ENCODE measurements at regions not wholly inside any gene's neighbourhood (a gene's known extent, or its start where the extent isn't known, plus 50 kb on each side); places are given as distances from the start of the nearest gene placed in this dataset.

GRCh38 chr11:92489826-92490399 is 265.3 kb downstream of the FAT3 start:
- H3K4me3 ChIP-seq (ENCODE audit: low read depth in 2 of 2, low read length in 1 of 2): no peak overlapping the region
- peaks cover 0 to 4% of the 10 kb centered on the region in 2 experiments; a peak in 2 of 4 replicates for H3K4me1 ChIP-seq (ENCODE audit: control insufficient read depth in 1 of 2, insufficient read depth in 2 of 2, low read depth in 1 of 2, low read length in 1 of 2)
- no peaks in the 10 kb centered on the region for H4K20me1 ChIP-seq (ENCODE audit: insufficient read depth)
- H3K9me3 ChIP-seq: no peaks in the 10 kb centered on the region
- H3K4me2 ChIP-seq: no peak overlapping the region
- no peaks in the 10 kb centered on the region for H3K9me2 ChIP-seq
- H3K27ac ChIP-seq (ENCODE audit: low read depth in 2 of 2, low read length in 1 of 2): peak overlapping the region; percentile 22 to 31; a peak in 2 of 4 replicates
- no peaks in the 10 kb centered on the region for H3K79me2 ChIP-seq (ENCODE audit: insufficient read depth)
- no peak overlapping the region for H2AFZ ChIP-seq (ENCODE audit: low read depth)
- H3K9ac ChIP-seq: no peak overlapping the region
- no peaks in the 10 kb centered on the region for H3F3A ChIP-seq (replicated peaks; ENCODE audit: insufficient read depth)
- 25% methylated on average over 3 of the region's 3 CpGs for WGBS (ENCODE audit: low lambda C conversion rate)
- H3K27me3 ChIP-seq (ENCODE audit: insufficient read depth): no peaks in the 10 kb centered on the region
- DNase-seq: peak; percentile 9
- H3K36me3 ChIP-seq (replicated peaks in 1 of 2; ENCODE audit: control insufficient read depth in 1 of 2, insufficient read depth in 2 of 2, low read length in 1 of 2): no peaks in the 10 kb centered on the region
- peak; percentile 51 for TF ChIP-seq TCF12 (IDR thresholded peaks at IDR 0.05)
- 0 out of 2 replicates have a peak, but pooled peaks have one; percentile 13 for TF ChIP-seq JUND (IDR thresholded peaks at IDR 0.05)
- TF ChIP-seq, protein P1, sequence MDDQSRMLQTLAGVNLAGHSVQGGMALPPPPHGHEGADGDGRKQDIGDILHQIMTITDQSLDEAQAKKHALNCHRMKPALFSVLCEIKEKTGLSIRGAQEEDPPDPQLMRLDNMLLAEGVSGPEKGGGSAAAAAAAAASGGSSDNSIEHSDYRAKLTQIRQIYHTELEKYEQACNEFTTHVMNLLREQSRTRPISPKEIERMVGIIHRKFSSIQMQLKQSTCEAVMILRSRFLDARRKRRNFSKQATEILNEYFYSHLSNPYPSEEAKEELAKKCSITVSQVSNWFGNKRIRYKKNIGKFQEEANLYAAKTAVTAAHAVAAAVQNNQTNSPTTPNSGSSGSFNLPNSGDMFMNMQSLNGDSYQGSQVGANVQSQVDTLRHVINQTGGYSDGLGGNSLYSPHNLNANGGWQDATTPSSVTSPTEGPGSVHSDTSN (IDR thresholded peaks at IDR 0.05): peak; percentile 12
- peak; percentile 51; the same call in 1 of the 2 replicates for TF ChIP-seq RCOR1 (IDR thresholded peaks at IDR 0.05; ENCODE audit: low read length)
- TF ChIP-seq FOXJ3 (CRISPR knock-in tag; IDR thresholded peaks at IDR 0.05): no peak
- peak in 1 of 2 experiments; percentile 55; a peak in 1 of 4 replicates for TF ChIP-seq EP300 (IDR thresholded peaks at IDR 0.05; ENCODE audit: borderline replicate concordance in 1 of 2, low read depth in 1 of 2, low read length in 1 of 2)
- ChIA-PET POLR2A (no interaction called here), CTCF (no interaction called here)

- H3K9me2 ChIP-seq: no peaks in the 10 kb centered on the region
- H3F3A ChIP-seq (replicated peaks; ENCODE audit: insufficient read depth): no peaks in the 10 kb centered on the region
- peaks cover 0 to 4% of the 10 kb centered on the region in 2 experiments; a peak in 2 of 4 replicates for H3K4me1 ChIP-seq (ENCODE audit: control insufficient read depth in 1 of 2, insufficient read depth in 2 of 2, low read depth in 1 of 2, low read length in 1 of 2)
- no peak overlapping the region for H3K4me3 ChIP-seq (ENCODE audit: low read depth in 2 of 2, low read length in 1 of 2)
- H3K9ac ChIP-seq: no peak overlapping the region
- peak; percentile 63 for DNase-seq
- no peaks in the 10 kb centered on the region for H3K27me3 ChIP-seq (ENCODE audit: insufficient read depth)
- no peak overlapping the region for H2AFZ ChIP-seq (ENCODE audit: low read depth)
- ChIA-PET POLR2A (interaction anchor here (0.6 kb wide), 1 partner anchor 211 kb away, joined by 3 read pairs; no protein-coding TSS in a partner anchor), CTCF (interaction anchor here (0.5 to 1.4 kb wide), 3 partner anchors 11 to 715 kb away, joined by 3 to 5 read pairs (median 4); no protein-coding TSS in a partner anchor)
- H4K20me1 ChIP-seq (ENCODE audit: insufficient read depth): no peaks in the 10 kb centered on the region
- 32% methylated on average over 1 of the region's 1 CpG for WGBS (ENCODE audit: low lambda C conversion rate)
- no peaks in the 10 kb centered on the region for H3K9me3 ChIP-seq
- no peak overlapping the region for H3K27ac ChIP-seq (ENCODE audit: low read depth in 2 of 2, low read length in 1 of 2)
- peak; percentile 62; the same call in 1 of the 2 replicates for TF ChIP-seq TEAD4 (IDR thresholded peaks at IDR 0.05; ENCODE audit: borderline replicate concordance, insufficient read depth)
- TF ChIP-seq USF1 (IDR thresholded peaks at IDR 0.05; ENCODE audit: borderline replicate concordance, low read depth): no peak
- 0 out of 2 replicates have a peak, but pooled peaks have one; percentile 18 for TF ChIP-seq MXI1 (IDR thresholded peaks at IDR 0.05; ENCODE audit: low read depth, low read length)
- TF ChIP-seq RCOR1 (IDR thresholded peaks at IDR 0.05; ENCODE audit: low read length): peak; percentile 93
- no peak for TF ChIP-seq FOXM1 (IDR thresholded peaks at IDR 0.05; ENCODE audit: low read depth)
- TF ChIP-seq, protein P1 (IDR thresholded peaks at IDR 0.05): 0 out of 2 replicates have a peak, but pooled peaks have one; percentile 17
- TF ChIP-seq TCF12 (IDR thresholded peaks at IDR 0.05): peak; percentile 81
- TF ChIP-seq FOXJ3 (CRISPR knock-in tag; IDR thresholded peaks at IDR 0.05): peak; percentile 86
- TF ChIP-seq EP300 (IDR thresholded peaks at IDR 0.05; ENCODE audit: borderline replicate concordance in 1 of 2, low read depth in 1 of 2, low read length in 1 of 2): peak in 1 of 2 experiments; percentile 95; a peak in 2 of 4 replicates
- peak; percentile 95 for TF ChIP-seq GATA2 (CRISPR knock-in tag; IDR thresholded peaks at IDR 0.05)
- no peak for TF ChIP-seq RFX5 (IDR thresholded peaks at IDR 0.05; ENCODE audit: low read length)
- no peak for TF ChIP-seq ZBTB33 (IDR thresholded peaks at IDR 0.05; ENCODE audit: borderline replicate concordance, low read depth)
- TF ChIP-seq CHD2 (IDR thresholded peaks at IDR 0.05; ENCODE audit: low read length, partially characterized antibody): peak; percentile 70
- TF ChIP-seq RAD21 (IDR thresholded peaks at IDR 0.05; ENCODE audit: low read length): peak; percentile 14; the same call in 1 of the 2 replicates
- TF ChIP-seq POLR2AphosphoS5 (IDR thresholded peaks at IDR 0.05; ENCODE audit: low read depth, low read length): peak; percentile 52; the same call in 1 of the 2 replicates
- H3K4me2 ChIP-seq: no peak overlapping the region
- H3K79me2 ChIP-seq (ENCODE audit: insufficient read depth): no peaks in the 10 kb centered on the region
- no peaks in the 10 kb centered on the region for H3K36me3 ChIP-seq (replicated peaks in 1 of 2; ENCODE audit: control insufficient read depth in 1 of 2, insufficient read depth in 2 of 2, low read length in 1 of 2)
These were observed 267.8 kb downstream of the FAT3 start for GRCh38 chr11:92492372-92492771.

All from SK-N-SH (cell line).